ENCODE measurements at regions not wholly inside any gene's neighbourhood (a gene's known extent, or its start where the extent isn't known, plus 50 kb on each side); places are given as distances from the start of the nearest gene placed in this dataset.

DNA sequence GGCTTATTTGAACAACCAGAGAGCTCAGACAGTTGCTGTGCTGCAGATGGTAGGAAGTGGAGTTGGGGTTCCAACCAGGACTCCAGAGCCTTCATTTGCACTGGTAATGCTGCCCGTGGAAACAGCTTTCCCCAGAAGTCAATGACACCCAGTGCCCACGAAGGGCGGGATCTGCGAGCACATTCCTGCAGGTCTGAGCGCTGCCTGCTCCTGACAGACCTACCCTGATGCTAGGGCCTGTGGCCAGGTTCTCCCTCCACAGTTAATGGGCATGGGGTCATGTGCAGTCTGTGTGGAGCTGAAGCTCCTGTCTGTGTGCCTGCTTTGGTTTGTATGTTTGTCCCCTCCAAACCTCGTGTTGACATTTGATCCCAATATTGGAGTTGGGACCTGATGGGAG, 299.0 kb upstream of the HS6ST1 start:
- TF ChIP-seq, protein P1, sequence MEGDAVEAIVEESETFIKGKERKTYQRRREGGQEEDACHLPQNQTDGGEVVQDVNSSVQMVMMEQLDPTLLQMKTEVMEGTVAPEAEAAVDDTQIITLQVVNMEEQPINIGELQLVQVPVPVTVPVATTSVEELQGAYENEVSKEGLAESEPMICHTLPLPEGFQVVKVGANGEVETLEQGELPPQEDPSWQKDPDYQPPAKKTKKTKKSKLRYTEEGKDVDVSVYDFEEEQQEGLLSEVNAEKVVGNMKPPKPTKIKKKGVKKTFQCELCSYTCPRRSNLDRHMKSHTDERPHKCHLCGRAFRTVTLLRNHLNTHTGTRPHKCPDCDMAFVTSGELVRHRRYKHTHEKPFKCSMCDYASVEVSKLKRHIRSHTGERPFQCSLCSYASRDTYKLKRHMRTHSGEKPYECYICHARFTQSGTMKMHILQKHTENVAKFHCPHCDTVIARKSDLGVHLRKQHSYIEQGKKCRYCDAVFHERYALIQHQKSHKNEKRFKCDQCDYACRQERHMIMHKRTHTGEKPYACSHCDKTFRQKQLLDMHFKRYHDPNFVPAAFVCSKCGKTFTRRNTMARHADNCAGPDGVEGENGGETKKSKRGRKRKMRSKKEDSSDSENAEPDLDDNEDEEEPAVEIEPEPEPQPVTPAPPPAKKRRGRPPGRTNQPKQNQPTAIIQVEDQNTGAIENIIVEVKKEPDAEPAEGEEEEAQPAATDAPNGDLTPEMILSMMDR (IDR thresholded peaks at IDR 0.05): no peak
- TF ChIP-seq POLR2AphosphoS5 (IDR thresholded peaks at IDR 0.05) (no peak), POLR2A (IDR thresholded peaks at IDR 0.05) (no peak)

Measured in prostate gland (tissue), 2 donors.